T-helper 2 cell treated with Interferon-gamma antibody and Interleukin-4, amounts not matched to agents 5 μg/mL and 100 μg/mL, for 36 hours (primary cell): ENCODE measurements at regions not wholly inside any gene's neighbourhood (a gene's known extent, or its start where the extent isn't known, plus 50 kb on each side); places are given as distances from the start of the nearest gene placed in this dataset.

Experiments
- DNase-seq: peaks from one replicate; pipeline ENCODE4 v3.0.0; 2021; ENCODE audit warnings: low spot score
- H3K27ac Mint-ChIP-seq: one replicate; pipeline ENCODE4 v1.8.0; 2021; ENCODE audit warnings: mild to moderate bottlenecking, mixed read lengths
- H3K27me3 Mint-ChIP-seq: one replicate; pipeline ENCODE4 v1.8.0; 2021; ENCODE audit warnings: low read depth, mixed read lengths
- H3K36me3 Mint-ChIP-seq: one replicate; pipeline ENCODE4 v1.8.0; 2021; ENCODE audit warnings: low read depth, mixed read lengths
- H3K4me1 Mint-ChIP-seq: one replicate; pipeline ENCODE4 v1.8.0; 2021; ENCODE audit warnings: low read depth, mixed read lengths
- H3K4me3 Mint-ChIP-seq: one replicate; pipeline ENCODE4 v1.8.0; 2022; ENCODE audit warnings: mild to moderate bottlenecking, moderate library complexity, mixed read lengths
- H3K9me3 Mint-ChIP-seq: one replicate; pipeline ENCODE4 v1.8.0; 2021; ENCODE audit warnings: mixed read lengths

DNA sequence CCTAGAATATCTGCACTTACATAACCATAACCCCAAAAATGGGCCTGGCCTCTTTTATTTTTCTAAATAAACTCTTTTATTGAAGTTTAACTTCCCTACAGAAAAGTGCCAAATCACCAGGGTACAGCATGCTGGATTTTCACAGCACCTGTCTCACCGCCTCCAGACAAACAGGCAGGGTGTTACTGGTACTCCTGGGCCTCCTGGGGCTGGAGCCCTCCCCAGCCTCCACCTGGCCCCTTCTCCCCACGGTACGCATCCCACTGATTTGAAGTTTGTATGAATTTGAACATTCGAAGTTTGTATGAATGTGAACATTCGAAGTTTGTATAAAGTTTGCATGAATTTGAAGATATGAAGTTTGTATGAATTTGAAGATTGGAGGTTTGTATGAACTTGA is 232.1 kb downstream of the NDUFA10 start:
- DNase-seq: no peak
- H3K36me3 Mint-ChIP-seq: no peaks in the 10 kb centered on the region

GRCh38 chr2:239792405-239793084 is 232.6 kb downstream of the NDUFA10 start:
- Mint-ChIP-seq H3K4me3 (no peak overlapping the region), H3K36me3 (no peaks in the 10 kb centered on the region), H3K4me1 (no peaks in the 10 kb centered on the region), H3K27ac (no peak overlapping the region), H3K27me3 (peaks cover 4% of the 10 kb centered on the region), H3K9me3 (no peaks in the 10 kb centered on the region)
- no peak for DNase-seq

More for the DNA sequence above, 232.1 kb downstream of the NDUFA10 start:
- Mint-ChIP-seq H3K9me3 (no peaks in the 10 kb centered on the region), H3K4me1 (no peaks in the 10 kb centered on the region), H3K4me3 (no peak overlapping the region), H3K27me3 (peaks cover 5% of the 10 kb centered on the region), H3K27ac (no peak overlapping the region)

GRCh38 chr2:239791526-239792404 is 233.4 kb downstream of the NDUFA10 start:
- no peak for DNase-seq
- no peaks in the 10 kb centered on the region for H3K36me3 Mint-ChIP-seq

GRCh38 chr2:239790721-239791120 is 234.4 kb downstream of the NDUFA10 start:
- Mint-ChIP-seq H3K27ac (no peak overlapping the region), H3K9me3 (no peaks in the 10 kb centered on the region), H3K4me1 (no peaks in the 10 kb centered on the region), H3K36me3 (no peaks in the 10 kb centered on the region), H3K4me3 (no peak overlapping the region), H3K27me3 (peaks cover 2% of the 10 kb centered on the region)
- no peak for DNase-seq

More at GRCh38 chr2:239791526-239792404, 233.4 kb downstream of the NDUFA10 start:
- Mint-ChIP-seq H3K27me3 (peaks cover 2% of the 10 kb centered on the region), H3K27ac (no peak overlapping the region), H3K4me3 (no peak overlapping the region), H3K9me3 (no peaks in the 10 kb centered on the region), H3K4me1 (no peaks in the 10 kb centered on the region)

DNA sequence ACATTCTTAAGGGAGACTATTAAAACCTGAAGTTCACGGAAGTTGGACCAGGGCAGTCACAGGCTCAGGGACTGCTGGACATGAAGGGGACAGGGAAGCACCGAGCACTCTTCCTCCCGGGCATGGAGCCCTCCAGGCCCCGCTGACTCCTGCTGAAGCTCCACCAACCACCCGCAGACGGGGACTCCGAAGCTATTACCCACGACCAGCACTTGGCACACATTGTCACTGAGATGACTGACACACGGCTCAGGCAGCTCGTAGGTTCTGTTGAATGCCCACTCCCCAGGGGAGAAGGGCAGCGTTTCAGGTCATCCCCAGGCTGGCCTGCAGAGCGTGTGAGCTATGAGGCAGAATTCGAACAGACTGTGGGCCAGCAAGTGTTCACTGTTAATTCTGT is 234.8 kb downstream of the NDUFA10 start:
- Mint-ChIP-seq H3K4me3 (no peak overlapping the region), H3K4me1 (no peaks in the 10 kb centered on the region), H3K27me3 (peaks cover 5% of the 10 kb centered on the region), H3K9me3 (no peaks in the 10 kb centered on the region), H3K27ac (no peak overlapping the region), H3K36me3 (no peaks in the 10 kb centered on the region)
- DNase-seq: no peak

DNA sequence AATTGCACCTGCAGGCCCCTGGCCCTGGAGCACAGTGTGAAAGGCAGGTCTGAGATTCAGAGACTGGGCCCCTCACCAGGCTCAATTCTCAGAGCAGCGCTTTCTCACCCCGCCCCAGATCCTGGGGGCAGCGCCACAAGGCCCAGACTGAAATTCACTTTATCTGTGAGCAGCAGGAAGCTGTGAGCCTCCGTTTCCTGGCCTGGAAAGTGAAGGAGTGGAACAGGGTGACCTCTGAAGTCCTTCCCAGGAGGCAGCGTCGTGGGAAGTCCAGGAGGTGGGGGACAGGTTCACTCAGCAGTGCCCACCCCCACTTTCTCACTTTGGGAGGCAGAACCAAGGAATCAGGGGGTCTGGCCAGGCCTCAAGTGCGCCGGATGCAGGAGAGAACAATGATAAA is 235.4 kb downstream of the NDUFA10 start:
- Mint-ChIP-seq H3K4me3 (no peak overlapping the region), H3K9me3 (no peaks in the 10 kb centered on the region), H3K27ac (no peak overlapping the region), H3K36me3 (no peaks in the 10 kb centered on the region), H3K4me1 (no peaks in the 10 kb centered on the region), H3K27me3 (peaks cover 11% of the 10 kb centered on the region)
- no peak for DNase-seq

DNA sequence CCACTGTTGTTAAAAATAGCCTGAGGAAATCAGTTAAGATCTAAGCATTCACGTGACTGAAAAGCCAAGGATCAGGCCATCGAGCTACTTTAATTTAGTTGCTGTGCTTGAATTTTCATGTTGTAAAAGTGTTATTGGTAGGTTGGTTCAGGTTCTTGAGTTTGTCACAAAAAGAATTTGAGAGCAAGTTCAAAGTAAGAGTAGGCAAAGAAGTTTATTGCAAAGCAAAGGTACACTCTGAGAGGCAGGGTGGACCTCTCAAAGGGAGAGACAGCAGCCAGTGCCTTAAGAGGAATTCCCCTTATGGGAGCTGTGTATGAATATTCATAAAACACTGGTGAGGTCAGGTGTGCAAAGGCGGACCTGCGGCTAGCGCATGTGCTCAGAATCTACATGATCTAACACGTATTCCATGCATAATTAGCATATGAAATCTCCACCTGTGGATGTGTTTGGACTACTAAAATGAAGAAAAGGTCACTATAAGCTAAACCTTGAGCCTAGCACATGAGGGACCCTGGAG is 236.5 kb downstream of the NDUFA10 start:
- no peak for DNase-seq
- no peaks in the 10 kb centered on the region for H3K4me1 Mint-ChIP-seq
- H3K36me3 Mint-ChIP-seq: no peaks in the 10 kb centered on the region
- no peak overlapping the region for H3K27ac Mint-ChIP-seq
- H3K4me3 Mint-ChIP-seq: no peak overlapping the region
- H3K9me3 Mint-ChIP-seq: no peaks in the 10 kb centered on the region
- peaks cover 12% of the 10 kb centered on the region for H3K27me3 Mint-ChIP-seq

GRCh38 chr2:239787538-239788050 is 237.5 kb downstream of the NDUFA10 start:
- no peak for DNase-seq
- no peak overlapping the region for H3K27ac Mint-ChIP-seq
- H3K36me3 Mint-ChIP-seq: no peaks in the 10 kb centered on the region
- no peak overlapping the region for H3K4me3 Mint-ChIP-seq
- H3K9me3 Mint-ChIP-seq: no peaks in the 10 kb centered on the region
- peaks cover 16% of the 10 kb centered on the region for H3K27me3 Mint-ChIP-seq
- H3K4me1 Mint-ChIP-seq: no peaks in the 10 kb centered on the region

DNA sequence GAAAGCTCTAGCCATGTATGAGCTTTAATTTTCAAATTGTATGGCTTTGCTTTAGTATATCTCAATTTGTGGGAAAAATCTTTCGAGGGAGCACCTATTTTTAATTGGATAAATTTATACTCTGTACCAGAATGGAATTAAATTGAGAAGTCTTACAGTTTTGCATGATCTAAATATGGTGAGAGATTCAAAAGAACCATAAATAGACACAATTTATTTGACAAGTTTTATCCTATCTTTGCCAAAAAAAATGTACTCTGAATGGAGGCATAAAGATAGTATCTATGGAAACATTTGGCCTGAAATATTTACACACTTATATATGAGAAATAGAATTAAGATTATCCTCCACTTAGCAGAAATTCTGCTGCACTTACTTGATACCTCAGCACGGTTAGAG is 238.4 kb downstream of the NDUFA10 start:
- Mint-ChIP-seq H3K4me3 (no peak overlapping the region), H3K4me1 (no peaks in the 10 kb centered on the region), H3K27ac (no peak overlapping the region), H3K27me3 (peaks cover 16% of the 10 kb centered on the region), H3K36me3 (no peaks in the 10 kb centered on the region), H3K9me3 (no peaks in the 10 kb centered on the region)
- no peak for DNase-seq

- no peaks in the 10 kb centered on the region for H3K4me1 Mint-ChIP-seq
- H3K4me3 Mint-ChIP-seq: no peak overlapping the region
- H3K27me3 Mint-ChIP-seq: peaks cover 14% of the 10 kb centered on the region
- DNase-seq: no peak
- H3K36me3 Mint-ChIP-seq: no peaks in the 10 kb centered on the region
- no peaks in the 10 kb centered on the region for H3K9me3 Mint-ChIP-seq
- no peak overlapping the region for H3K27ac Mint-ChIP-seq
Observed at GRCh38 chr2:239781454-239781853, 243.7 kb downstream of the NDUFA10 start.

GRCh38 chr2:239780236-239780994 is 244.7 kb downstream of the NDUFA10 start:
- DNase-seq: no peak
- no peaks in the 10 kb centered on the region for H3K4me1 Mint-ChIP-seq
- no peak overlapping the region for H3K27ac Mint-ChIP-seq
- peaks cover 12% of the 10 kb centered on the region for H3K27me3 Mint-ChIP-seq
- H3K36me3 Mint-ChIP-seq: no peaks in the 10 kb centered on the region
- no peak overlapping the region for H3K4me3 Mint-ChIP-seq
- no peaks in the 10 kb centered on the region for H3K9me3 Mint-ChIP-seq

- no peaks in the 10 kb centered on the region for H3K4me1 Mint-ChIP-seq
Observed at GRCh38 chr2:239779584-239779983, 245.6 kb downstream of the NDUFA10 start.

GRCh38 chr2:239778861-239779558 is 246.1 kb downstream of the NDUFA10 start:
- H3K27ac Mint-ChIP-seq: no peak overlapping the region
- no peaks in the 10 kb centered on the region for H3K36me3 Mint-ChIP-seq
- H3K27me3 Mint-ChIP-seq: peaks cover 5% of the 10 kb centered on the region
- no peaks in the 10 kb centered on the region for H3K4me1 Mint-ChIP-seq
- DNase-seq: no peak
- no peak overlapping the region for H3K4me3 Mint-ChIP-seq
- no peaks in the 10 kb centered on the region for H3K9me3 Mint-ChIP-seq

More at GRCh38 chr2:239779584-239779983, 245.6 kb downstream of the NDUFA10 start:
- Mint-ChIP-seq H3K9me3 (no peaks in the 10 kb centered on the region), H3K36me3 (no peaks in the 10 kb centered on the region), H3K27ac (no peak overlapping the region), H3K27me3 (peaks cover 5% of the 10 kb centered on the region), H3K4me3 (no peak overlapping the region)
- no peak for DNase-seq
